Panc1 (cell line): ENCODE measurements at regions not wholly inside any gene's neighbourhood (a gene's known extent, or its start where the extent isn't known, plus 50 kb on each side); places are given as distances from the start of the nearest gene placed in this dataset.

Experiments used
- CTCF ChIP-seq: fragments of 450-650 bp; IDR thresholded peaks from 2 replicates; pipeline ENCODE4 v1.5.1; 2017; ENCODE audit warnings: mild to moderate bottlenecking
- POLR2AphosphoS5 ChIP-seq: IDR thresholded peaks from 2 replicates; pipeline ENCODE4 v1.6.1; 2012; ENCODE audit warnings: mild to moderate bottlenecking, low read depth, low read length, moderate library complexity
- SIN3A ChIP-seq: IDR thresholded peaks from 2 replicates; pipeline ENCODE4 v1.6.1; 2012; ENCODE audit warnings: low read depth, mild to moderate bottlenecking, low read length, moderate library complexity, borderline replicate concordance; ENCODE audit not compliant: insufficient read depth
- TF ChIP-seq, protein P1 (sequence below), 2 experiments: IDR thresholded peaks; 2 replicates each; pipeline ENCODE4 v1.6.1; 2011 to 2012; ENCODE audit warnings: low read depth in 2 of 2, control low read depth in 1 of 2, low read length in 1 of 2, mild to moderate bottlenecking in 1 of 2, moderate library complexity in 1 of 2; ENCODE audit not compliant: insufficient read depth in 1 of 2

GRCh38 chr1:30199563-30199962, 523.8 kb downstream of the MATN1 start:
- TF ChIP-seq POLR2AphosphoS5 (no peak), CTCF (no peak), SIN3A (no peak)
- TF ChIP-seq, protein P1, sequence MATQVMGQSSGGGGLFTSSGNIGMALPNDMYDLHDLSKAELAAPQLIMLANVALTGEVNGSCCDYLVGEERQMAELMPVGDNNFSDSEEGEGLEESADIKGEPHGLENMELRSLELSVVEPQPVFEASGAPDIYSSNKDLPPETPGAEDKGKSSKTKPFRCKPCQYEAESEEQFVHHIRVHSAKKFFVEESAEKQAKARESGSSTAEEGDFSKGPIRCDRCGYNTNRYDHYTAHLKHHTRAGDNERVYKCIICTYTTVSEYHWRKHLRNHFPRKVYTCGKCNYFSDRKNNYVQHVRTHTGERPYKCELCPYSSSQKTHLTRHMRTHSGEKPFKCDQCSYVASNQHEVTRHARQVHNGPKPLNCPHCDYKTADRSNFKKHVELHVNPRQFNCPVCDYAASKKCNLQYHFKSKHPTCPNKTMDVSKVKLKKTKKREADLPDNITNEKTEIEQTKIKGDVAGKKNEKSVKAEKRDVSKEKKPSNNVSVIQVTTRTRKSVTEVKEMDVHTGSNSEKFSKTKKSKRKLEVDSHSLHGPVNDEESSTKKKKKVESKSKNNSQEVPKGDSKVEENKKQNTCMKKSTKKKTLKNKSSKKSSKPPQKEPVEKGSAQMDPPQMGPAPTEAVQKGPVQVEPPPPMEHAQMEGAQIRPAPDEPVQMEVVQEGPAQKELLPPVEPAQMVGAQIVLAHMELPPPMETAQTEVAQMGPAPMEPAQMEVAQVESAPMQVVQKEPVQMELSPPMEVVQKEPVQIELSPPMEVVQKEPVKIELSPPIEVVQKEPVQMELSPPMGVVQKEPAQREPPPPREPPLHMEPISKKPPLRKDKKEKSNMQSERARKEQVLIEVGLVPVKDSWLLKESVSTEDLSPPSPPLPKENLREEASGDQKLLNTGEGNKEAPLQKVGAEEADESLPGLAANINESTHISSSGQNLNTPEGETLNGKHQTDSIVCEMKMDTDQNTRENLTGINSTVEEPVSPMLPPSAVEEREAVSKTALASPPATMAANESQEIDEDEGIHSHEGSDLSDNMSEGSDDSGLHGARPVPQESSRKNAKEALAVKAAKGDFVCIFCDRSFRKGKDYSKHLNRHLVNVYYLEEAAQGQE (IDR thresholded peaks at IDR 0.05; ENCODE audit: insufficient read depth in 1 of 2, low read depth in 2 of 2, low read length in 1 of 2), result no peak
